IMR-90 (cell line): ENCODE measurements at regions not wholly inside any gene's neighbourhood (a gene's known extent, or its start where the extent isn't known, plus 50 kb on each side); places are given as distances from the start of the nearest gene placed in this dataset.

Experiments used
- ATAC-seq: fragments of 200-7000 bp; cut with Tn5 transposase; 2 replicates; pipeline ENCODE4 v1.9.1; 2020; ENCODE audit warnings: low read depth, mild to moderate bottlenecking, moderate library complexity
- BruUV-seq: library from RNA; stranded (reverse); fragments of 400-500 nt; replicated peaks from 2 replicates; lab custom pipeline; 2021; lab: Mats Ljungman, UMichigan
- CTCF ChIA-PET: fragments of 300-600 bp; formaldehyde crosslinking; extraction: SDS; loops from one replicate; lab custom pipeline; 2021; ENCODE audit warnings: antibody characterized with exemption; lab: Yijun Ruan, JAX
- POLR2A ChIA-PET: fragments of 300-600 bp; sonication (Branson Sonifier 250); formaldehyde crosslinking; loops from one replicate; lab custom pipeline; 2022; ENCODE audit warnings: antibody characterized with exemption; ENCODE audit not compliant: unreplicated experiment; lab: Charles Lee
- DNase-seq: peaks from one replicate; pipeline ENCODE4 v3.0.0; 2013
- H2AFZ ChIP-seq: replicated peaks from 2 replicates; pipeline ENCODE3; 2013; ENCODE audit warnings: low read length, mild to moderate bottlenecking; ENCODE audit not compliant: poor library complexity
- H2AK5ac ChIP-seq: 2 replicates; pipeline ENCODE4 v1.6.1; 2013; ENCODE audit warnings: low read depth, low read length, inconsistent platforms
- H2AK9ac ChIP-seq: replicated peaks from 2 replicates; pipeline ENCODE3; 2013; ENCODE audit warnings: mild to moderate bottlenecking, low read depth, low read length, moderate library complexity; ENCODE audit not compliant: poor library complexity
- H2BK120ac ChIP-seq: 2 replicates; pipeline ENCODE4 v1.6.1; 2013; ENCODE audit warnings: low read depth, low read length, inconsistent platforms
- H2BK15ac ChIP-seq: 3 replicates; pipeline ENCODE4 v1.6.1; 2013; ENCODE audit warnings: low read depth, low read length, inconsistent platforms
- H2BK20ac ChIP-seq: 2 replicates; pipeline ENCODE4 v1.6.1; 2013; ENCODE audit warnings: low read depth, mild to moderate bottlenecking, inconsistent platforms, low read length, moderate library complexity
- H2BK5ac ChIP-seq: 2 replicates; pipeline ENCODE4 v1.6.1; 2013; ENCODE audit warnings: mild to moderate bottlenecking, low read depth, low read length, inconsistent platforms; ENCODE audit not compliant: poor library complexity, severe bottlenecking
- H3K14ac ChIP-seq: replicated peaks from 2 replicates; pipeline ENCODE4 v1.6.1; 2013; ENCODE audit warnings: low read depth, low read length, inconsistent platforms
- H3K18ac ChIP-seq: 2 replicates; pipeline ENCODE4 v1.6.1; 2013; ENCODE audit warnings: low read depth, low read length, control low read depth
- H3K23ac ChIP-seq: 2 replicates; pipeline ENCODE4 v1.6.1; 2013; ENCODE audit warnings: low read depth, low read length, inconsistent platforms
- H3K27ac ChIP-seq: 2 replicates; pipeline ENCODE4 v1.5.1; 2013; ENCODE audit warnings: mild to moderate bottlenecking, control low read depth, low read length; ENCODE audit not compliant: insufficient read depth
- H3K27me3 ChIP-seq: 2 replicates; pipeline ENCODE4 v1.6.1; 2013; ENCODE audit warnings: low read length; ENCODE audit not compliant: control insufficient read depth, insufficient read depth
- H3K36me3 ChIP-seq: 2 replicates; pipeline ENCODE4 v1.6.1; 2013; ENCODE audit warnings: low read length, mixed read lengths; ENCODE audit not compliant: control insufficient read depth, insufficient read depth
- H3K4ac ChIP-seq: 2 replicates; pipeline ENCODE4 v1.6.1; 2013; ENCODE audit warnings: low read depth, low read length, inconsistent platforms
- H3K4me1 ChIP-seq: 2 replicates; pipeline ENCODE4 v1.6.1; 2013; ENCODE audit warnings: low read length, mixed read lengths; ENCODE audit not compliant: control insufficient read depth, insufficient read depth
- H3K4me2 ChIP-seq: 2 replicates; pipeline ENCODE4 v1.6.1; 2013; ENCODE audit warnings: low read depth, mild to moderate bottlenecking, control low read depth, low read length, moderate library complexity
- H3K4me3 ChIP-seq: 2 replicates; pipeline ENCODE4 v1.5.1; 2013; ENCODE audit warnings: low read depth, mild to moderate bottlenecking, control low read depth, low read length, moderate library complexity; ENCODE audit not compliant: insufficient read depth
- H3K56ac ChIP-seq: 2 replicates; pipeline ENCODE4 v1.6.1; 2013; ENCODE audit warnings: low read length, inconsistent platforms; ENCODE audit not compliant: insufficient read depth; ENCODE audit errors: extremely low read depth
- H3K79me1 ChIP-seq, 2 experiments: 2 replicates each; pipeline ENCODE4 v1.6.1; 2013; ENCODE audit warnings: low read length in 2 of 2, inconsistent platforms in 1 of 2, low read depth in 1 of 2
- H3K9ac ChIP-seq: 2 replicates; pipeline ENCODE4 v1.6.1; 2013; ENCODE audit warnings: low read depth, low read length, control low read depth
- H3K9me1 ChIP-seq: 2 replicates; pipeline ENCODE4 v1.6.1; 2013; ENCODE audit warnings: low read length, inconsistent platforms; ENCODE audit not compliant: insufficient read depth
- H3K9me3 ChIP-seq: 2 replicates; pipeline ENCODE4 v1.6.1; 2013; ENCODE audit warnings: low read length; ENCODE audit not compliant: control insufficient read depth, insufficient read depth
- H4K20me1 ChIP-seq: 2 replicates; pipeline ENCODE4 v1.6.1; 2013; ENCODE audit warnings: low read length, inconsistent platforms; ENCODE audit not compliant: insufficient read depth
- H4K5ac ChIP-seq: 2 replicates; pipeline ENCODE4 v1.6.1; 2013; ENCODE audit warnings: mild to moderate bottlenecking, low read depth, low read length, control low read depth
- H4K8ac ChIP-seq, 2 experiments: 2 replicates each; pipeline ENCODE4 v1.6.1; 2013; ENCODE audit warnings: low read depth in 2 of 2, low read length in 2 of 2, control low read depth in 1 of 2, inconsistent platforms in 1 of 2
- H4K91ac ChIP-seq: 2 replicates; pipeline ENCODE4 v1.6.1; 2013; ENCODE audit warnings: low read depth, low read length, inconsistent platforms; ENCODE audit not compliant: insufficient read depth
- BHLHE40 ChIP-seq: fragments of 150-350 bp; IDR thresholded peaks from 2 replicates; pipeline ENCODE4 v1.6.1; 2016; ENCODE audit warnings: mild to moderate bottlenecking, low read depth, low read length
- CEBPB ChIP-seq: IDR thresholded peaks from 2 replicates; pipeline ENCODE4 v1.6.1; 2012; ENCODE audit warnings: low read depth, low read length, improper control_type of control experiment
- CTCF ChIP-seq: conservative IDR thresholded peaks from 2 replicates; pipeline ENCODE4 v1.5.1; 2012; ENCODE audit warnings: mild to moderate bottlenecking, low read depth, low read length, improper control_type of control experiment
- MXI1 ChIP-seq: IDR thresholded peaks from 2 replicates; pipeline ENCODE4 v1.6.1; 2012; ENCODE audit warnings: low read depth, mild to moderate bottlenecking, low read length, moderate library complexity, borderline replicate concordance
- POLR2A ChIP-seq: IDR thresholded peaks from 2 replicates; pipeline ENCODE4 v1.6.1; 2012; ENCODE audit warnings: mild to moderate bottlenecking, low read depth, low read length
- RAD21 ChIP-seq: IDR thresholded peaks from 2 replicates; pipeline ENCODE4 v1.6.1; 2012; ENCODE audit warnings: low read length, improper control_type of control experiment
- SMC3 ChIP-seq: fragments of 150-350 bp; IDR thresholded peaks from 2 replicates; pipeline ENCODE4 v1.6.1; 2016; ENCODE audit warnings: low read depth, mild to moderate bottlenecking, antibody characterized with exemption, low read length, moderate library complexity
- USF2 ChIP-seq: fragments of 150-350 bp; IDR thresholded peaks from 2 replicates; pipeline ENCODE4 v1.6.1; 2017; ENCODE audit warnings: mild to moderate bottlenecking, antibody characterized with exemption, low read length, low read depth
- WGBS, 2 experiments: methylation state at CpG; one replicate each; pipeline versions ENCODE4 v1.1.5 to v1.1.7; 2013; ENCODE audit warnings: missing lambda C conversion rate in 2 of 2; ENCODE audit not compliant: insufficient read length in 1 of 2; ENCODE audit errors: extremely low coverage in 2 of 2; 5-methylcytosine and 5-hydroxymethylcytosine counted together
- dilution Hi-C: fragments of 300-500 bp; cut with HindIII; formaldehyde crosslinking; loops from one replicate; pipeline ENCODE4 v1.14.3; 2018; ENCODE audit warnings: low sequenced_read_pairs; ENCODE audit not compliant: unreplicated experiment
- in situ Hi-C: fragments of 300-500 bp; cut with MboI; formaldehyde crosslinking; loops from 3 replicates; pipeline ENCODE4 v1.14.3; 2019; ENCODE audit warnings: low sequenced_read_pairs, inconsistent platforms, mixed read lengths
- intact Hi-C: fragments of 100-400 bp; cut with micrococcal nuclease; formaldehyde crosslinking; loops from 2 replicates; pipeline ENCODE4 v1.10.0; 2022

- Histone ChIP-seq H2AK5ac (no peak overlapping the region), H4K91ac (no peak overlapping the region), H4K8ac (no peak overlapping the region), H2BK5ac (no peak overlapping the region), H2AFZ (no peak overlapping the region), H3K9ac (no peak overlapping the region), H3K27me3 (no peaks in the 10 kb centered on the region), H3K23ac (no peak overlapping the region), H2BK20ac (no peak overlapping the region), H3K14ac (no peak overlapping the region), H2BK15ac (no peak overlapping the region), H3K27ac (no peak overlapping the region), H4K5ac (no peak overlapping the region), H3K4me3 (no peak overlapping the region), H3K79me1 (no peaks in the 10 kb centered on the region), H2AK9ac (no peak overlapping the region), H3K4me2 (no peak overlapping the region), H3K56ac (no peak overlapping the region), H4K20me1 (no peaks in the 10 kb centered on the region), H3K9me1 (no peaks in the 10 kb centered on the region), H3K36me3 (no peaks in the 10 kb centered on the region), H3K4ac (no peak overlapping the region), H3K9me3 (peaks cover 8% of the 10 kb centered on the region), H3K4me1 (no peaks in the 10 kb centered on the region), H2BK120ac (no peak overlapping the region), H3K18ac (no peak overlapping the region)
- ATAC-seq: no peak
- no TSS peak for BruUV-seq
- TF ChIP-seq MXI1 (no peak), CEBPB (no peak), CTCF (no peak), POLR2A (no peak), USF2 (no peak), SMC3 (no peak), RAD21 (no peak), BHLHE40 (no peak)
- intact Hi-C loops (no loop called here), in situ Hi-C loops (no loop called here), dilution Hi-C loops (no loop called here)
- POLR2A ChIA-PET: interaction anchor here (0.6 kb wide), 1 partner anchor 19 kb away, joined by 3 read pairs; no protein-coding TSS in a partner anchor
- CTCF ChIA-PET: no interaction called here
- WGBS, 2 experiments: no CpG with 5 or more reads among the region's 2 CpGs
- DNase-seq: no peak
Observed at GRCh38 chr6:91961671-91962070, 1374.8 kb upstream of the MAP3K7 start.
